Nephron progenitor cell (in vitro differentiated cells): ENCODE measurements at regions not wholly inside any gene's neighbourhood (a gene's known extent, or its start where the extent isn't known, plus 50 kb on each side); places are given as distances from the start of the nearest gene placed in this dataset.
"Not testable (repeated sequence)": the region's sequence is repeated elsewhere in the genome, so short reads cannot be mapped to it uniquely, and the experiment has no call there.

Experiments
- DNase-seq: peaks from one replicate; pipeline ENCODE4 v3.0.0; 2021
- H3K27ac Mint-ChIP-seq: 2 replicates; pipeline ENCODE4 v1.8.0; 2021; ENCODE audit warnings: mild to moderate bottlenecking, moderate library complexity, mixed read lengths
- H3K27me3 Mint-ChIP-seq: 2 replicates; pipeline ENCODE4 v1.8.0; 2021; ENCODE audit warnings: mild to moderate bottlenecking, low read depth, mixed read lengths; ENCODE audit not compliant: poor library complexity
- H3K36me3 Mint-ChIP-seq: 2 replicates; pipeline ENCODE4 v1.8.0; 2021; ENCODE audit warnings: low read depth, mixed read lengths
- H3K4me1 Mint-ChIP-seq: 2 replicates; pipeline ENCODE4 v1.8.0; 2021; ENCODE audit warnings: mixed read lengths
- H3K4me3 Mint-ChIP-seq: 2 replicates; pipeline ENCODE4 v1.8.0; 2021; ENCODE audit warnings: mild to moderate bottlenecking, moderate library complexity, mixed read lengths
- H3K9me3 Mint-ChIP-seq: 2 replicates; pipeline ENCODE4 v1.8.0; 2021; ENCODE audit warnings: mild to moderate bottlenecking, moderate library complexity, mixed read lengths

DNA sequence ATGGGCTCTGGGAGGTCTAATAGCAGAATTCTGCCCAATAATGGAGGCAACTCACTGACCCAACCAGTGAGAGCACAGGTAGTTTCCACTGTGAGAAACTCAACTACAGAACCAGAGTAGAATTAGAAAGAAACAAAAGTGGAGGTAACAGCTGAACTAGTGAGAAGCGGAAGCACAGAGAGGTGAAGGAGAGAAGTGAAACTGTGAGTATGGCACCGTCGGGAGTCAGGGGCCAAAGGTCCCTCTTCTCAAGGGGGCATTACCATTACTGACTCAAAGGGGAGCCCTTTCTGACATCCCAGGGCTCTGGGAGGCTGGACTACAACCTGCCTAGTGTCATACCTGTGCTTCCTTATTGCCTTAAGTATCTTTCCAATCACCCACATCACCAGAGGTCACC, 198.3 kb downstream of the TP53TG3F start:
- not testable (repeated sequence) for H3K27ac Mint-ChIP-seq, H3K36me3 Mint-ChIP-seq, H3K4me3 Mint-ChIP-seq, H3K9me3 Mint-ChIP-seq, H3K27me3 Mint-ChIP-seq, H3K4me1 Mint-ChIP-seq, DNase-seq

DNA sequence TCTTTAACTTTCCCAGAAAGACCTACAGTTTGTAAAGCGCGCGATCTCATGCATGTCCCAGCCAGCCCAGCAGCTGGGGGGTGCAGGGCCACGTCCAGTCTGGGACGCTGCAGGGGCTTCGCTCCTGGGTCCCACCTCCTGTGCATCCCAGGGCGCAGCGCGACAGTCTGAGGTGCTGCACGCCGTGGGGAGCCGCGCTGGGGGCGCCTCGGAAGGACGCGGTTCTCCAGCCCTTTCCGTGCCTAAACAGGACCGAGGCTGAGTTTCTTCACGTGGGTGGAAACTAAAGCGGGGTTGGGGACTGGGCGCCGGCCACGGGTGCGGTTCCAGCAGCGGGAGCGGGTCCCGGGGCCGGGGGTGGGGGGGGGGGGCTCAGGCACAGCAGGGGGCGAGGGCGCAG, 221.4 kb downstream of the TP53TG3F start:
- H3K27ac Mint-ChIP-seq = not testable (repeated sequence)

DNA sequence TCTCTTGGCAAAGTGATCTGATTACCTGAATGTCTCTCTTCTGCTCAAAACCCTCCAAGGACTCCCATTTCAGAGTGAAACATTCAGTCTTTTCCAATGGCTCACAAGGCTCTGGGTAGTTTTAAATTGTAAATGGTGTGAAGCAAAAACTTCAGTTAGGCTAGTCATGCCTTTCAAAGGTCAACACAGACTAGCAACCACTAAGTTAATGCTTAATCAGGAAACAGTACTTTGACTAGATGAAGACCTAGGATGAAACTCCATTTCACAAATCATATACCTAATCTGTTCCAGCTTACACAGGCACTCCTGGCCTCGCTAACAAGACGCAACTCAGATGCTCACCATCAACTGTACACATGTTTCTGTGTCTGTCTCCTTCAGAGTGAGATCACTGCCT, 240.9 kb downstream of the TP53TG3F start:
- not testable (repeated sequence) for H3K27me3 Mint-ChIP-seq, H3K4me3 Mint-ChIP-seq, H3K27ac Mint-ChIP-seq, H3K36me3 Mint-ChIP-seq, DNase-seq, H3K4me1 Mint-ChIP-seq
- H3K9me3 Mint-ChIP-seq = peaks cover 35% of the 10 kb centered on the region

More for the DNA sequence above, 221.4 kb downstream of the TP53TG3F start:
- DNase-seq, H3K27me3 Mint-ChIP-seq, H3K4me1 Mint-ChIP-seq, H3K4me3 Mint-ChIP-seq, H3K36me3 Mint-ChIP-seq: not testable (repeated sequence)
- peaks cover 31% of the 10 kb centered on the region for H3K9me3 Mint-ChIP-seq

DNA sequence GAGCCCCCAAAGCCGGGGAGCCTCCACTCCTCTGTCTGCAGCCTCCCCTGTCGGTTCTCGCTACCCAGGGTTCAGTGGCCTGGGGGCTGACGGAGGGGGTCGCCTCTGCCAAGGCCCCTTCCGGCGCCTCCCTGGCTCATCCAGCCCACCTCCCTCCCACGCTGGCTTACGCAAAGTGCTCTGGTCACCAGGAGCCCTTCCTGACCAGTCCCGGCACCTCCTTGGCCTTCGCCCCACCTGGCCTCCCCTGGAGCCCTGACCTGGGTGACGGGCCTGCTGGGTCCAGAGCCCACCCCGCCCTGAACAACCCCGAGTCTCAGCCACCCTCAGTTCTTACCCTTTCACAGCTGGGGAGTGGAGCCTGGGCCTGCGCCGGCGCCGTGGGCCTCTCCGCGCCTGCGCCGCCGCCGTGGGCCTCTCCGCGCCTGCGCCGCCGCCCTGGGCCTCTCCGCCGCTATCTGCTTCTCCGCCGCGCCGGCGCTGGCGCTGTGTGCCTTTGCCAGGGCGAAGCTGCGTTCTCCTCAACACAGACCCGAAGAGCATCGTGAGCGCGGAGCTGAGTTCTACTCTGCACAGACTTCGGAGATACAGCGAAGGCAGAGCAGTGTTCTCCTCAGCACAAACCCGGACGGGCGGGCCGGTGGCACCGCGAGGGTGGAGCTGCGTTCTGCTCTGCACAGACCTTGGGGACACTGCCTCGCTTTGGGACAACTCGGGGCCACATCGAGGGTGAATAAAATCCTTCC, 247.6 kb downstream of the TP53TG3F start:
- not testable (repeated sequence) for H3K4me1 Mint-ChIP-seq, H3K36me3 Mint-ChIP-seq, H3K27me3 Mint-ChIP-seq, DNase-seq, H3K27ac Mint-ChIP-seq, H3K4me3 Mint-ChIP-seq
- peaks cover 49% of the 10 kb centered on the region for H3K9me3 Mint-ChIP-seq

DNA sequence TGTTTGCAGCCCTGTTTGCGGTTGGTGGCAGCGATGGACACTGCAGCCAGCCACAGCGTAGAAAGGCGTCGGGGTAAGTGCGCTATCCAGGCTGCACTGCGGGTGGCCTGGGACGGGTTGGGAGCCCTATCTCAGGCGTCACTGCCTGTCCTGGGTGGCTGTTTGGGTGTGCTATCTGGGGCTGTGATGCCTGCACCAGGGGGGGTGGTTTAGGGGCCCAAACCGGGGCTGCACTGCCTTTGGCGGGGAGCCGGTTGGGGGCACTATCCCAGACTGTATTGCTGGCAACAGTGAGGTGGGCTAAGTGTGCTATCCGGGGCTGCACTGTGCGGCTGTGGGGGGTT, 248.2 kb downstream of the TP53TG3F start:
- H3K4me3 Mint-ChIP-seq, H3K27ac Mint-ChIP-seq, H3K36me3 Mint-ChIP-seq, DNase-seq, H3K27me3 Mint-ChIP-seq, H3K4me1 Mint-ChIP-seq: not testable (repeated sequence)
- H3K9me3 Mint-ChIP-seq = peaks cover 46% of the 10 kb centered on the region

DNA sequence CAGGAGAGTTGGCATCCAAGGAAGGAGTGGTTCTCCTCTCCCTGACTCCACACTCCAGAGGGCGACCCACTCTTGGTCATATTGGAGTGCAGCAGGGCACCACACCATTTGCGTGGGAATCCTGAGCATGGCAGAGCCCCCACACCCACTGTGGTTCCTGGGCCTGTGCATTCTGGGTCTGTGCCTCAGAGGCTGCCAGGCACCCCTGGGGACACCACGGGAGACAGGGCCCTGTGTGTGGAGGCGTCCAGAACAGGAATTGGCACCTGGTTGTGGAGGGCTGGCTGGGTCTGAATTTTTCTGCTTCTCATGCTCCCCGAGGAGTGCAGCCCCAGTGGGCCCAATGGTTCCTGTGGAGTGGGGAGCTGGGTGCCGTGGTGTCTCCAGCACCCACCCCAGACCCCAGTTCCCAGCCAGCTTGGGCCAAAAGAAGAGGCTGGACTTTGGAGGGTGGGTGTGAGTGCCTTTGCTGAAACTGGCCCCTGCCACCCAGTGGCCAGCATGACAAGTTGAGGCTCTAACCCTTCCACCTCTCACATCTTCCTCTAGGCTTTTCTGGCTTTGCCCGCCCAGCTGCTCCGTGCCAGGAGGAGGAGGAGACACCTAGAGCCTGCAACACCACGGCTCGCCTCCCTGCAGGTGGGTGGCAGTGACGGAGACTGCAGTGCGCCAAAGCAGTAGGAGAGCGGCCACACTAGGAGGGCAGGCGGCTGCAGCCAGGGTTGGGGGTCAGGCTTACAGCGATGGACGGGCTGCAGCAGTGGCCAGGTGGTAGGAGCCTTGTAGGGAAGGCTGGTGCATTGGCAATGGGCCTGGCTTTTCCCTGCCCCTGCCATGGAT, 250.7 kb downstream of the TP53TG3F start:
- H3K27ac Mint-ChIP-seq, H3K4me3 Mint-ChIP-seq, H3K4me1 Mint-ChIP-seq, H3K27me3 Mint-ChIP-seq, H3K36me3 Mint-ChIP-seq, DNase-seq: not testable (repeated sequence)
- H3K9me3 Mint-ChIP-seq = peaks cover 59% of the 10 kb centered on the region

DNA sequence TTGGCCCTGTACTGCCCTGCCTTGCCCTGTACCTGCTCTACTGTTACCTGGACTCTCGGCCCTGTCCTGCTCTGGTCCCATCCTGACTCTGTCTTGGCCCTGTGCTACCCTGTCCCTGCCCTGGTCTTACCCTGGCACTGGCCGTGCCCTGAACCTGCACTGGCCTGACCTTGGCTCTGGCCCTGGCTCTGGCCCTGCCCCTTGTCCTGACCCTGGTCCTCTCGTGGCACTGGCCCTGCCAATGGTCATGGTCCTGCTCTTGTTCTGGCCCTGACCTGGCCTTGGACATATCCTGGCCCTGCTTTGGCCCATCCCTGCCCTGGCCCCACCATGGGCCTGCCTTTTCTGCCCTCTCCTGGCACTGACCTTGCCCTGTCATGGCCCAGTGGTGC, 251.3 kb downstream of the TP53TG3F start:
- not testable (repeated sequence) for H3K4me3 Mint-ChIP-seq, H3K36me3 Mint-ChIP-seq, DNase-seq, H3K27ac Mint-ChIP-seq, H3K27me3 Mint-ChIP-seq, H3K4me1 Mint-ChIP-seq
- peaks cover 57% of the 10 kb centered on the region for H3K9me3 Mint-ChIP-seq

DNA sequence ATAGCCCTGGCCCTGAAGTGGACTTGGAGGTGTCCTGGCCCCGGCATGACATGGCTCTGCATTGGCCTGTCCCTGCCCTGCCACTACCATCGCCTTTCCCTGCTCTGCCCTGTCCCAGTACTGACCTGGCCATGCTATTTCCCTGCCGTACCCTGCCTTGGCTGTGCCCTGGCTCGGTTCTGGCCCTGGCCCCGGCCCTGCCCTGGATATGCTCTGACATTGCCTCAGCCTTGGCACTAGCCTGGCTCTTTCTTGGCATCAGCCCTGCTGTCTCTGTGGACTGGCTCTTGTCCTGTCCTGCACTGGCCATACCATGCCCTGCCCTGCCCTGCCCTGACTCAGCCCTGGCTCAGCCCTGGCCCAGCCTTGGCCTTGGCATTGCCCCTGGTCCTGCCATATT, 252.2 kb downstream of the TP53TG3F start:
- not testable (repeated sequence) for H3K36me3 Mint-ChIP-seq

DNA sequence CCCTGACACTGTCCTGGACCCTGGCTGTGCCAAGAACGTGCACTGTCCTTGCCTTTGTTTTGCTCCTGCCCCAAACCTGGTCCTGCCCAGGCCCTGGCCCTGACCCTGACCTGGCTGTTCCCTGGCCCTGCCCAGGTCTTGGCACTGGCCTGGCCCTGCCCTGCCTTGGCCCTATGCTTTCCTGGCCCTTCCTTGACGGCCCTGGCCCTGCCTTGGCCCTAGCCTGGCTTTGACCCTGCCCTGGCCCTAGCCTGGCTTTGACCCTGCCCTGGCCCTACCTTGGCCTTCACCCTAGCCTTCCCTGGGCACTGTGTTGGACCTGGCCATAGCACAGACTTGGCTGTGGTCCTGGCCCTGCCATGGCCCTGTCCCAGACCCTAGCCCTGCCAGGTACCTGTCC, 252.9 kb downstream of the TP53TG3F start:
- peaks cover 56% of the 10 kb centered on the region for H3K9me3 Mint-ChIP-seq
- not testable (repeated sequence) for H3K4me3 Mint-ChIP-seq, H3K27me3 Mint-ChIP-seq, H3K27ac Mint-ChIP-seq, DNase-seq, H3K4me1 Mint-ChIP-seq, H3K36me3 Mint-ChIP-seq

More for the DNA sequence above, 252.2 kb downstream of the TP53TG3F start:
- not testable (repeated sequence) for H3K4me3 Mint-ChIP-seq, H3K4me1 Mint-ChIP-seq, H3K27ac Mint-ChIP-seq, DNase-seq, H3K27me3 Mint-ChIP-seq
- peaks cover 55% of the 10 kb centered on the region for H3K9me3 Mint-ChIP-seq

DNA sequence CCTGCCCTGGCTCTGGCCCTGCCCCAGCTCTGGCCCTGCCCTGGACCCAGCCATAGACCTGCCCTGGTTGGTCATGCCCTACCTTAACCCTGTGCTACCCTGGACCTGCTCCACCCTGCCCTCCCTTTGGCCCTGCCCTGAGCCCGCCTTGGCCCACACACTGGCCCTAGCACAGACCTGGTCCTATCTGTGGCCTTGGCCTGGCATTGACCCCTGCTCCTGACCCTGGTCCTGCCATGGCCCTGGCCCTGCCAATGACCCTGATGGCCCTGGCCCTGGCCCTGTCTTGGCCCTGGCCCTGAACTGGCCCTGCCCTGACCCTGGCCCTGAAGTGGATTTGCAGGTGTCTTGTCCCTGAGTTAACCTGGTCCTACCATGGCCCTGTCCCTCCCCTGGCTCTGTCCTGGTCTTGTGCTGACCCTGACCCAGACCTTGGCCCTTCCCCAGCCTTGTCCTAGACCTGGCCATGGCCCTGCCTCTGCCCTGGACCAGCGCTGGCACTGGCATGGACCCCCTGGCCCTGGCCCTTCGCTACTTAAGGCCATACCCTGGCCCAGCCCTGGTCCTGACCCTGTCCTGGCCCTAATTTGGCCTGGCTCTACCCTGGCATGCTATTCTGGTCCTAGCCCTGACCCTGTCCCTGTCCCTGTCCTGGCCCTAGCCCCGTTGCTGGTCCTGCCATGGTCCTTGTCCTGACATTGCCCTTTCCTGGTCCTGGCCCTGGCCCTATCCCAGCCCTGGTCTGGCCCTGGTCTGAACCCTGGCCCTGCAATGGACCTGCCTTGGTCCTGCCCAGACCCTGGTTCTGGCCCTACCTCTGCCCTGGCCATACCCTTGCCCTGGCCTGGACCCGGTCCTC, 253.7 kb downstream of the TP53TG3F start:
- not testable (repeated sequence) for H3K36me3 Mint-ChIP-seq, H3K27me3 Mint-ChIP-seq, H3K4me1 Mint-ChIP-seq, DNase-seq, H3K4me3 Mint-ChIP-seq, H3K27ac Mint-ChIP-seq
- H3K9me3 Mint-ChIP-seq = peaks cover 48% of the 10 kb centered on the region

DNA sequence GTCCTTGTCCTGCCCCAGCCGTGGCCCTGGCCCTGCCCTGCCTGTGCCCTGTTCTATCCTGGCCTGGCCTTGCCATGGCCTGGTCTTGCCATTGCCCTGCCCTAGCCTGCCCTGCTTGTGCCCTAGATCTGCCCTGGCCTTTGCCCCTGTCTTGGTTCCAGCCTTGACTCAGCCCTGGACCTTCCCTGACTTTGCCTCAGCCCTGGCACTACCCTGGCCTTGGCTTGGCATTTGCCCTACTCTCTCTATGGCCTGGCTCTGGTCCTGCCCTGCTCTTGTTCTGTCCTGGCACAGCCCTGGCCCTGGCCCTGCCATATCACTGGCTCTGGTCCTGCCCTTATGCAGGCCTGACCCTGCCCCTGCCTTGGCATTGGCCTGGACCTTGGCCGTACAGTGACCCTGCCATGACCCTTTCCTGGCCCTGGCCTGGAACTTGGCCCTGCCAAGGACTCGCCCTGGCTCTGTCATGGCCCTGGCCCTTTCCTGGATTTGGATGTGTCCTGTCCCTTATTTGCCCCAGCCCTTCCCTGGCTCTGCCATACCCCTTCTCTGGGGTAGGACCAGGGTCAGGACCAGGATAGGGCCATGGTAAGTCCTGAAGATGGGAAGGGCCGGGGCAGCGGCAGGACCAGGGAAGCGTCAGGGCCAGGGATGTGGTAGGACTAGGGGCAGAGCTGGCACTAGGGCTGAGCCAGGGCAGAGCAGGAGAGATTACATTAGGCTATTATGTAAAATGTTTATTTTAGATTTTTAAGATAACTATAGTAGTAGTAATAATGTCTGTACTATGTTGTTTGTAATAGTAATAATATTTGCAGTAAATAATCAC, 254.5 kb downstream of the TP53TG3F start:
- not testable (repeated sequence) for H3K36me3 Mint-ChIP-seq, DNase-seq, H3K27ac Mint-ChIP-seq, H3K4me3 Mint-ChIP-seq, H3K4me1 Mint-ChIP-seq, H3K27me3 Mint-ChIP-seq
- peaks cover 50% of the 10 kb centered on the region for H3K9me3 Mint-ChIP-seq

DNA sequence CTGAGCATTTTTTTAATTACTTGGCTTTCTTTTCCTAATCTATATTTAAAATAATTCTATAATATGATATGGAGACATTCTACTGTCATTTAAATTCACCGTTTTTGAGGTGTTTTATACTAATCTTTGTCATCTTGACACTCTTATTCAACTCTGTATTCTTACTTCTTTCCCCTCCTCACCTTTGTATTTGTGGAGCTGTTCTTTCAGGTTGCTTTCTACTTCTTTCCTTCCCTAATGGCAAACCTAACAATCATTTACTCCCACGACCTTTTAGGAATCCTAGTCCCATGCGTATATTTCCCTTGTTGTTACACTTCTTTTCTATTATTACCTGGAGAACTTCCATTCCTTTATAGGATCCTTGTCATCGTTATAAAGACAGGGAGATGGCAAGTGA, 271.8 kb downstream of the TP53TG3F start:
- H3K9me3 Mint-ChIP-seq = peaks cover 12% of the 10 kb centered on the region
- DNase-seq, H3K36me3 Mint-ChIP-seq, H3K27me3 Mint-ChIP-seq, H3K27ac Mint-ChIP-seq, H3K4me3 Mint-ChIP-seq, H3K4me1 Mint-ChIP-seq: not testable (repeated sequence)

DNA sequence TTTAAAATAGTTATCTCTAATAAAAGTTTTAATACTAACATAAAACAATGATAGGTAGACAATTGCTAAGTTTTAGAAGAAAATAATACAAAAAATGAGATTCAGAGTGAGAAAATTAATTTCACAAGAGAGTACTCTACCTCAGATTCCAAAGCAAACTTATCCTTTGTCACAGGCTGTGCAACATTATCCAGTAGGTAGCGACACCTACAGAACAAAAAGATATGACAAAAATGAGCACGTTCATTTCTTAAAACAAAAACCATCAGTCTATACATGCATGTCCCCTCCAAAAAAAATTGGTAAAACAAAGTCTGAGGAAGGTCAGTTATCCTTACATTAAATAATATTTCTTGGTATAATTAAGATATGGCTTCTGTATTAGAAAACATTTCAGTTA, 275.2 kb downstream of the TP53TG3F start:
- not testable (repeated sequence) for DNase-seq, H3K27me3 Mint-ChIP-seq, H3K4me3 Mint-ChIP-seq, H3K27ac Mint-ChIP-seq, H3K36me3 Mint-ChIP-seq, H3K4me1 Mint-ChIP-seq
- H3K9me3 Mint-ChIP-seq = peaks cover 12% of the 10 kb centered on the region
